GM19468 (cell line): ENCODE measurements at regions not wholly inside any gene's neighbourhood (a gene's known extent, or its start where the extent isn't known, plus 50 kb on each side); places are given as distances from the start of the nearest gene placed in this dataset.
"Not testable (repeated sequence)": the region's sequence is repeated elsewhere in the genome, so short reads cannot be mapped to it uniquely, and the experiment has no call there.

ENCODE experiments used
- ATAC-seq: cut with Tn5 transposase; IDR thresholded peaks from one replicate; pipeline ENCODE4 v1.9.1; 2021; ENCODE audit warnings: mild to moderate bottlenecking, moderate library complexity, moderate number of reproducible peaks; ENCODE audit not compliant: unreplicated experiment; ENCODE audit errors: extremely low read depth

DNA sequence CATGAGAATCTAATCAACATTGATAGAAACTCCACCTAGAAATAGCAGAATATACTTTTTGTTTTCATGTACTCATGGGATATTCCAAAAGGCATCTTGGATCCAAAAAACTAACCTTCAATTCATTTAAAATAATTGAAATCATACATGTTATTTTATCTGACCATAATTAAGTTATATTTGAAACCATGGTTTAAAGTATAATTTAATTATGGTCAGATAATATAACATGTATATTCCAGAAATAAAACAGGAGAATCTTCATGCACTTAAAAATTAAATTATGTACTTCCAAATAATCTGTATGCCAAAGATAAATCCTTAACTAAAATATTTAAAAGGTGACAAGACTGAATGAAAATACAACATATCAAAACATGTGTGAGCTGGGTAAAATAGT is 651.3 kb upstream of the LINC00305 start:
- no peak for ATAC-seq

DNA sequence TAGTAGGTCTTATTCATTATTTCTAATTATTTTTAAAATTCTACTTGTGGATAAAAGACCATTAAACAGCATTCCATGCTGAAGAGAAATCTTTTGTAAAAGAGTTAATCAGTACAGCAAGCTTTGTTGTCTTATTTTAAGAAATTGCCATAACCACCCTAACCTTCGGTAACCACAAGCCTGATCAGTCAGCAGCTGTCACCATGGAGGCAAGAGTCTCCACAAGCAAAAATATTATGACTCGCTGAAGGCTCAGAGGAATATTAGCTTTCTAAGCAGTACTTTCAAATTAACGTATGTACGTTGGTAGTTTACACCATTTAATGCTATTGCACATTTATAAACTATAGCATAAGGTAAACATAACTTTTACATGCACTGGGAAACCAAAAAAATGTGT is 650.5 kb upstream of the LINC00305 start:
- ATAC-seq = no peak

DNA sequence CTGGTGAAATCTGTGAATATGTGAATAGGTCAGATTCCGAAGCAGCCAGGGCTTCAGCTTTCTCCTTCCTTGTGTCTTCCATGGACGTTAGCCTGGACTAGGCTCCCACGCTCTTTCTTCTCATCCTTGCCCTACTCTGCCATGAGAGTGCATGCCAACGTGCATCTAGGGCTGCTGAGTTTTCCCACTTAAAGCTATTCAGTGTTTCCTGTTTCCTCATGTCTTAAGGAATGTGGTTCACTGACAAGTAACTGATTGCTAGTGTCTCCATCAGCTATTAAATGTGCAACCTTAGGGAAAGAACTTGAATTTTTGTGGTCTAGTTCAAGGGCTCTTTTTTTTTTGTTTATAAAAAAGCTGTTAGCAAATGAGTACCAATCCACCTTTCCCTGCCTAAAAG is 642.3 kb upstream of the LINC00305 start:
- no peak for ATAC-seq

DNA sequence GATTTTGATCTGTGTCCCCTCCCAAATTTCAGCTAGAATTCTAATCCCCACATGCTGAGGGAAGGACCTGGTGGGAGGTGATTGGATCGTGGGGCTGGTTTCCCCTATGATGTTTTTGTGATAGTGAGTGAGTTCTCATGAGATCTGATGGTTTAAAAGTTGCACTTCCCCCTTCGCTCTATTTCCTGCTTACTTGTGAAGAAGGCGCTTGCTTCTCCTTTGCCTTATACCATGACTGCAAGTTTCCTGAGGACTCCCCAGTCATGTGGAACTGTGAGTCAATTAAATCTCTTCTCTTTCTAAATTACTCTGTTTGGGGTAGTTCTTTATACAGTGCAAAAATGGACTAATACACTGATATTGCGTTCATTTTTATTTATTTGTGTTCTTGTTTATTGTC is 636.8 kb upstream of the LINC00305 start:
- no peak for ATAC-seq

DNA sequence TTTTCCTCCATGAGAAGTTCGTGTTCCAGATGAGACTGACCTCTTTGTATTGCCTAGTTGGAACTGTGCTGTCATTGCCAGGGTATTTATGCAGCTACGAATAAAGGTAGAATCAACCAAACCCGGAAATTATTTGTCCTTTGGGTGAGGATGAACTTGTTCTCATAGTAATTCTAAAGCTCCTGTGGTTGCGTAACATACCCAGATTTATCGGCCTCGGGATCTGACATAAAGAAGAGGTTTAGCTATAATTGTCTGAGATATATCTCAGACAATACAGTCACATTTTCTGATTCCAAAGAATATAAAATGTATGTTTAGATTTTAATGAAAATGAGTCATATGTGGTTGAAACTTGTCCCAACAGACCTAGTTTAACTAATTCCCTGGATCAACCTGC is 628.7 kb upstream of the LINC00305 start:
- ATAC-seq = no peak

DNA sequence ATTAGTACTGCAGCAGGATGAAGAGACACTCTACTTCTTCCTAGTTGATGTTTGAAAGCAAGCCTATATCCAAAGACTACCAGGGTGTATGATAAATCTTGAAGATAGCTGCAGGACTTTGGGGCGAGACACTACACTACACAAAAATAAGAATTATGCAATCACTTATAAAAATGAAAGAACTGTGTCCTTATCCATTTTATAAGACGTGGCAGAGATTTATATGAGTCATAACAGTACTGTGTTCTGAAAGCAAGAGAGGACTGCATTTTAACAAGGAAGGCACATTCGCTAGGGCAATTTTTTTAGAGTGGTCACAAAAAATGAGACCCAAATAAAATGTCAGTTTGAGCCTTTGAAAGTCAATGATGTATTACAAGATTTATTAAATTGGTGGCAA is 617.0 kb upstream of the LINC00305 start:
- no peak for ATAC-seq

DNA sequence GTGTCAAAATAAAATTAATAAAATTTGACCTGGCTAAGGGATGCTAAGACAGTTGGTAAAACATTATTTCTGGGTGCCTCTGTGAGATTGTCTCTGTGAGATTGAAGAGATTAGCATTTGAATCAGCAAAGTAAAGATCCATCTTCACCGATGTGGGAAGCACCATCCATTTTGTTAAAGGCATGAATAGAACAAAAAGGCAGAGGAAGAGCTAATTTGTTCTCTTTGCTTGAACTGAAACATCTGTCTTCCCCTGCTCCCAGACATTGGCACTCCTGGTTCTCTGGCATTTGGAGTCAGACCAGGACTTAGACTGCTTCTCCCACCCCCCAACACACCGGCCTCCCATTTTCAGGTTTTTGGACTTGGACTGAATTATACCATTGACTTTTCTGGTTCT is 603.8 kb upstream of the LINC00305 start:
- no peak for ATAC-seq

DNA sequence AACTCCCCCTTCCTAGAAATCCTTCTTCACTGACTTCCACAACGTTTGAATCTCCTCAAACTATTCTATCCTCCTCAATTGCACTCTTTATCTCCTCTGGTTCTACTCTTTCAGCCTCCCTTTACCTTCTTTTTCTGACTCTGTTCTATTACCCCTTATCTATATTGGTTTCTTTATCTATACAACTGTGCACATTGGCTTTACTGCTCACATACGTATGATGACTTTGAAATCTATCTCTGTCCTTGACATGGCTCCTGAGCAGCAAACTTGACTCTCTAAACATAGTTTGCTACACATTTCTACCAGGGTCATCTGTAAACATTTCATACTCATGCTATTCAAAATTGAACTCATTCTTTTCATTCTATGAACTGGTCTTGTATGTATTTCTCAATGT is 601.0 kb upstream of the LINC00305 start:
- ATAC-seq = no peak

DNA sequence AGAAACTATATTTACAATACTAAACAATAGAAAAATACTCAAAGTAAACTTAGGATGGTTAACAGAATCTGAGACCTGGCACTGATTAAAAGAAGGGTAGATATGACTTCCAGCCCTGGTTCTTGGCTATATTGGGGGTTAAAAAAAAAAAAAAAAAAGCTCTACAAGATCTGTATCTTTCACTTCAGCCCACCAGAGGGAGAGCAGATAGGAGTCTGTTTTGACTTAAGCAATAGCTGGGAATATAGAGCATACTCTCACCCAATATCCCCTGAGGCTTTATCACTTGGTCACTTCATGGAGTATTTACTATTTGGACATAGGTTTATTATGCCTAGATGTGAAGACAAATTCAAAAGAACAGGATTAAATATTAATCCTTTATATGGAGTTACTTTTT is 598.9 kb upstream of the LINC00305 start:
- ATAC-seq = no peak

DNA sequence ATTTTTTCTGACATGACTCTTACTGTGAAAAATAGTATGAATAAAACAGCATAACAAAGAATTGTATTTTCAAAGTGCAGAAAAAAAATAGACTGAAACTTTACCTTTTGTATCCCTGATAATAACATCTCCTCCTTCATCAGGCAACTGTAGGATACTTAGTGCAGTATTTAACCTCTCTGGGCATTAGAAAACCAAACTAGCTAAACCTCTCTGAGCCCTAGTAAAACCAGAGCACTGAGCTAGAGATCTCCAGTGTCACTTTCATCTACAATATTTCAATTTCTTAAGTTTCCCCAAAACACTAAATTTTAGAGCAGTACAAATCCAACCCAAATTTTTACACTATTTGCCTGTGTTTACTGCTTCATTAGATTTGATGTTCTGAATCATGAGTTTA is 594.0 kb upstream of the LINC00305 start:
- ATAC-seq = no peak

DNA sequence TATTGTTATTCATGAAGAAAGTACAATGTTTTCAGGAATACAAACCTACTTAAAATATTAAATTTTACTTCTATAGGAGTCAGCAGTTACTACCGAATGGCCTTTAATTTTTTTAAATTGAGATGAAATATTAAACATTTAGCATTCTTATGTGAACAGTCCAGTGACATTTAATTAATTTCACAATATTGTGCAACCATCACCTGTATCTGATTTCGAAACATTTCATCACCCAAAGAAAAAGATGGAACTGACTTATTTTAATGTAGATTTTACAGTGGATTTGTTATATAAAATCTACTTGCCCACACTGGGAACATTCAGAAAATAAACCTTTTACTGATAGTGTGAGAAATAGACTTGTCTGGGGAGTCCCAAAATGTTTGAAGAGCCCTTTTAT is 585.2 kb upstream of the LINC00305 start:
- no peak for ATAC-seq

DNA sequence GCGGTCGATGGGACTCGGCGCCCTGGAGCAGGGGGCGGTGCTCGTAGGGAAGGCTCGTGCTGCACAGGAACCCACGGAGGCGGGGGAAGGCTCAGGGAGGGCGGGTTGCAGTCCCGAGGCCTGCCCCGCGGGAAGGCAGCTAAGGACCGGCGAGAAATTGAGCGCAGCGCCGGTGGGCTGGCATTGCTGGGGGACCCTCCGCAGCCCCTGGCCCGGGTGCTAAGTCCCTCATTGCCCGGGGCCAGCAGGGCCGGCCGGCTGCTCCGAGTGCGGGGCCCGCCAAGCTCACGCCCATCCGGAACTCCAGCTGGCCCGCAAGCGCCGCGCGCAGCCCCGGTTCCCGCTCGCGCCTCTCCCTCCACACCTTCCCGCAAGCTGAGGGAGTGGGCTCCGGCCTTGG is 576.8 kb upstream of the LINC00305 start:
- not testable (repeated sequence) for ATAC-seq

DNA sequence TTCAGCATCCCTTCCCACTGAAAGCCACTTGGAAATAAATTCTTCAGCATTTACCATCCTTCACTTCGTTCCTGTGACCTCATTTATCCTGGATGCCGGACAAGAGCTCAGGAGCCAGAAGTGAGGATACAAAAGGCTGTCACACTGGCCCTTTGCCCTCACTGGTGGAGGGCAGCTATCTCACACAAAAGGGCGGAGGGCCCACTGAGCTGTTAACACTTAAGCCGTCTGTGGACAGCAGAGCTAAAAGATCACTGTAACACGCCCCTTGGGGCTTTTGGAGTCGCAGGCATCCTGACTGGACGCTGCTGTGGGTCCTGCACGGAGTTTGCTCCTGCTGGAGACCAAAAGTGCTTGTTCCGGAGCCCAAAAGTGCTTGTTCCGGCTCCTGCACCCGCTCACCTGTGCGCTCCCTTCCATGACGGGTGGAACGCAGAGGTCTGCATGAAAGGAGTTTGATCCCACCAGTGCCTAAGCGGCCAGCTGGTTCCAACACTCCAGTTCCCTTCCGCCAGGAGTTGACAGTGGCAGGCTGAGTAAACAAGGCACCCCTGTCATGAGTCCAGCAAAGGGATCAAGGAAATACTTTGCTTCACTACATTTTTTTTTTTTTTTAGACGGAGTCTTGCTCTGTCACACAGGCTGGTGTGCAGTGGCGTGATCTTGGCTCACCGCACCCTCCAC is 572.0 kb upstream of the LINC00305 start:
- no peak for ATAC-seq

DNA sequence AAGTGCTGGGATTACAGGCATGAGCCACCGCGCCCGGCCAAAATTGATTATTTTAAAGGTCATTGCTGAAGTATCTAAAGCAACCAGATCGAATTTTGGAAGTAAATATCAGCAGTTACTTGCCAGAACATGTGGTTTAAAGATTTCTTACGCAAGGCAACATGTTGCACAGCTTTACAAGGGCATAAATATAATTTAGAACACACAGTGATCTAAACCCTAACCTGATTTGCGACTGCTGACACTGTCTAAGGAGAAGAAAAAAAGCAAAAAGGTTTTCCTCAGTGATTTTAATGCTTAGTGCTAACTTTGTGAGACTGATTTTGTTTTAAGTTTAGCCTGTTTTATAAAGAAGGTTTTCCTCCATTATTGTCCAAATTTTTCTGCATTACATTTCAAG is 569.9 kb upstream of the LINC00305 start:
- ATAC-seq = no peak

DNA sequence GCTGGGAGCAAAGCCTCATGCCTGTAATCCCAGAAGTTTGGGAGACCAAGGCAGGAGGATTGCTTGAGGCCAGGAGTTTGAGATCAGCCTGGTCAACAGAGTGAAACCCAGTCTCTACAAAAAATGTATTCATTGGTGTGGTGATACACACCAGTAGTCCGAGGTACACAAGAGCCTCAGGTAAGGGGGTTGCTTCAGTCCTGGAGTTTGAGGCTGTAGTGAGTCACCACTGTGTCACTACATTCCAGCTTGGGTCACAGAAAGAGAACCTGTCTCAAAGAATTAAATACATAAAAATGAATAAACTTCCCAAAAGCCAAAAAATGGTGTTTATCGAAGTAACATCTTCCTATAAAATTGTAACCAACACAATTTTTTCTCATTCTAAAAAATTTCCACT is 568.1 kb upstream of the LINC00305 start:
- no peak for ATAC-seq

DNA sequence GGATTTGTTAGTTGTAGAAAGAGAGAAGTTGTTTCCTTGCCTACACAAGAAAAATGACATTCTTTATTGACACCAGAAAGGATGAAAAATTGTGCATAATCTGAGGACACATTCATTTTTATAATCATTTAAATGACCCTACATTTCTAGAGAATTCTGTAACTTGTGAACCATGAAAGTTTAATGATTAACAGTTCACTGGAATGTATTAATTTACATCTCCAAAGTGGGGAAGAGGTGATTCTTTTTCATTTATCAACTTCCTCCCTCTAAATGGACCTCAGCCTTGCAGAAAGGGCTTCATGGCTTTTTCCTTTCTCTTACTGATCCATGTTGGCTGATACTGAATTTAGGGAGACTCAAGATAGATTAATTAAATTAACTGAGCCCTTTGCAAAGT is 565.2 kb upstream of the LINC00305 start:
- ATAC-seq = no peak

DNA sequence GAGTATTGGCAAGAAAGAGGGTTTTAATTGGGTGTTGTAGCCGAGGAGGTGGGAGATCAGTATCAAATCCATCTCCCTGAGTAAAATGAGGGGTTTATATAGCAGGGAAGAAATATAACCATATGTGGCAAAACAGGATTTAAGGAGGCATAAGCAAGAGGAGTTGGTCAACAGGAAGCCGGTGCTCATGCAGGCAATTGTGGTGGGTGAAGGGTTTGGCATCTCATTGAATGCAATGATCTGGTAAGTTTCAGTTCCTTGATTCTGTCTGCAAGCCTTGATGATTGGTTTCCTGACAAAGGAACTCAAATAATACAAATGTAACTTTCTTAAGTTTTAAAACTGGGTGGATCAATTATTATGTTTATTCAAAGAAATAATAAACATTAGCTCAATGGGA is 564.4 kb upstream of the LINC00305 start:
- peak; percentile 98 for ATAC-seq

DNA sequence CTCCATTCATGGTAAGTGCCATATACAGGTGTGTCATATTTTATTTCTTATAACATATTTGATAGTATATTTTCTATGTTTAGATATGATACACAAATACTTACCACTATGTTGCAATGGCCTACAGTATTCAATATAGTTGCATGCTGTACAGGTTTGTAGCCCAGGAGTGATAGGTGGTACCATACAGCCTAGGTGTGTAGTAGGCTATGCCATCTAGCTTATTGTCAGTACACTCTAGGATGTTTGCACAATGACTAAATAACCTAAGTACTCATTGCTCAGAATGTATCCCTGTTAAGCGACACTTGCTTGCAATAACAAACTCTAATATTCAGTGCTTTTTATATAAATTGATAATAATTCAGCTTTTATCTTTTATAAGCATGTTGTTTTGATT is 563.1 kb upstream of the LINC00305 start:
- ATAC-seq = no peak

DNA sequence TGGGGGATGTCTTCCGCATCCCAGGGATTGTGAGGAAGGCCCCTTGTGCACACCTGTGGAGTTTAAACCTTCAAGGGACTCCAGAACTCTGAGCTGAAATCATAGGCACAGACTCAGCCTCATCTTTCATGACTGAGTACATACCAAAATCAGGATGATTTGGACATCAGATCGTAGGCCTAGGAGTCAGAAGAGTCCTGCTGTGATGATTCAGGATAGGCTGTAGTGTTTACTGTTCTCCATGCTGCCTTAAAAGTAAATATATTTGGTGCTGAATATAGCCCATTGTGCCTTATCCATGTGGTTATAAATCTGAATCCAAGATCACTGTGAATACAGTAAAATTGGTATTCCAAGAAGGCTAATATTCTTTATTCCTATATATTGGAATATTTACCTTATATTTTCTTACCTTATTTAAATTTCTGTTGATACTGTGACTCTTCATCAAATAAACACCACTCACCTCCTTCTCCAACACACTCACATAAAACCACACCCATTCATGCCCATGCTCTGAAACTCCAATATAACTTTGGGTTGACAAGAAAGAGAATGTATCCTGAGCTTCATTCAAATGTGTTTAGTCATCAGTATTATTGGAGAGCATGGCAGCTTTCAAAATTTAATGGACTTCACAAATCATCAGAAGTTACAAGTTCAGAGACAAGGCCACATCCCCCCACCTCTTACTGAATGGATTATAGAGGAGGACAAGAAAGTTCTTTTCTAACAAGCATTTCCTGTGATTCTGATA is 561.4 kb upstream of the LINC00305 start:
- ATAC-seq = no peak

DNA sequence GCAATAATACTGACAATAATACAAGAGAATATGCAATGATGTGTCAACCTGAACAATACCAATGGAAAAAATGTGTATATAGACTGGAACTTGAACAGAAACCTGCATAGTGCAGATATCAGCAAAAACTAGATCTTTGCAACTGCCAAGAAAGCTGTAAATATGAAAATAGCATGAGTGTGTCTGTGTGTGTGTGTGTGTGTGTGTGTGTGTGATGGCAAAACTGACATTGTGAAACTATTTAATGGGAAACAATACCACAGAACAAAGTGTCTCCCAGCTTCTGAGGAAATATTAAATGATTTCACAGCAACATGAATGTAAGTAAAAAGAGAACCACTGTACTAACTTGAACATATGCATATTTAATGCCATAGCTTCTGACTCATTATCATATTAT is 558.2 kb upstream of the LINC00305 start:
- no peak for ATAC-seq

DNA sequence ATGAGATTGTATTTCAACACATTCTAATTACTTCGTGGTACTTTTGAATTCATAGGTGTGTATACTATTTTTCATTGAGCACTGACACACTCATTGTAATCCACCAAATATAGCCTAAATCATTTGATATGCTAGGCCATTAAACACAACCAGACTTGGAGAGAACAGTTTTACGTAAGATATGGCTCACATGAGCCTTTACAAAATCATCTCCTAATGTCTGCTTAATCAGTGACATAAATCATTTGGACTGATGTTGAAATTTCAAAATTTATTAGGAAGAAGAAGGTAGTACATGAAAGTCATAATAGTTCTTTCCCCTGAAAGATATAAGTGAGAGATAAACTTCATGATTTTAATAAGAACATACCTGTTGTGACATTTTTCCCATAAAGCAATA is 550.2 kb upstream of the LINC00305 start:
- no peak for ATAC-seq
